ENCODE measurements at regions not wholly inside any gene's neighbourhood (a gene's known extent, or its start where the extent isn't known, plus 50 kb on each side); places are given as distances from the start of the nearest gene placed in this dataset.
"Not testable (repeated sequence)": the region's sequence is repeated elsewhere in the genome, so short reads cannot be mapped to it uniquely, and the experiment has no call there.

GRCh38 chr5:17083276-17083675 is 134.2 kb upstream of the BASP1 start:
- DNase-seq (ENCODE audit: low read depth), result not testable (repeated sequence)

GRCh38 chr5:17087035-17087434 is 130.4 kb upstream of the BASP1 start:
- DNase-seq (ENCODE audit: low read depth), result peak; percentile 8

- no peak for DNase-seq (ENCODE audit: low read depth)
Measured at GRCh38 chr5:17088051-17088450, 129.4 kb upstream of the BASP1 start.

DNA sequence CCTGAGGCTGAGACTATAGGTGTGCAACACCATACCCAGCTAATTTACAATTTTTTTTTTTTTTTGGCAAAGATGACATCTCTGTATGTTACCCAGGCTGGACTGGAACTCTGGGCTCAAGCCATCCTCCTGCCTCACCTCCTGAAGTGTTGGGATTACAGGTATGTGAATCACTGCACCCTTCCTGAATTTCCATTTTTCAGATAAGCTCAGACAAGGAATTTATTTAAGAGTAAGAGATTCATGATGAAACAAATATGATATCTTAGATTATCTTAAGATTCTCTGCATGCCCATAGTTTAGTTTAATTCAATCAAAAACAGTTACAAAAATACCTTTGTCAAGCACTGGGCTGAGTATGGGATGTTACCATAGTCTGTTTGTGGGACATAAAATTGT is 128.4 kb upstream of the BASP1 start:
- DNase-seq (ENCODE audit: low read depth), result no peak

- DNase-seq (ENCODE audit: low read depth), result no peak
Measured at GRCh38 chr5:17089690-17090089, 127.7 kb upstream of the BASP1 start.

- no peak for DNase-seq (ENCODE audit: low read depth)
Measured at GRCh38 chr5:17090839-17091238, 126.6 kb upstream of the BASP1 start.

DNA sequence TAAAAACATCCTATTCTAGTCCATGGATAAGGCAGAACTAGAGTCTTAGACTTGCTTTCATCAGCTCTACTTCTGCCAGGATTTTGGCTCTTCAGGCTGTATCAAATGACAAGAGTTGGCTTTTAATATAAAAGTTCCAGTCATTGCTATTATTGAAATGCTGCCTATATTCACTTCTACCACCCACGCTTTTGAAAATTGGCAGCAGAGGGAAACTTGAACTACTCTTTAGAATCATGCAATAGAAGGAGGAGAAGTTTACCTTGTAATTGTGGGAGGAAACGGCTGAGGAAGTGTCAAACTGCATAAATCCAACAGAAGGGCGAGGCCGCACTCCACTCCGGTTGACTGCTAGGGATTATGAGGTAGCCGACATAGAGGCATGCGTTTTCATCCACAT is 122.6 kb upstream of the BASP1 start:
- no peak for DNase-seq (ENCODE audit: low read depth)

DNA sequence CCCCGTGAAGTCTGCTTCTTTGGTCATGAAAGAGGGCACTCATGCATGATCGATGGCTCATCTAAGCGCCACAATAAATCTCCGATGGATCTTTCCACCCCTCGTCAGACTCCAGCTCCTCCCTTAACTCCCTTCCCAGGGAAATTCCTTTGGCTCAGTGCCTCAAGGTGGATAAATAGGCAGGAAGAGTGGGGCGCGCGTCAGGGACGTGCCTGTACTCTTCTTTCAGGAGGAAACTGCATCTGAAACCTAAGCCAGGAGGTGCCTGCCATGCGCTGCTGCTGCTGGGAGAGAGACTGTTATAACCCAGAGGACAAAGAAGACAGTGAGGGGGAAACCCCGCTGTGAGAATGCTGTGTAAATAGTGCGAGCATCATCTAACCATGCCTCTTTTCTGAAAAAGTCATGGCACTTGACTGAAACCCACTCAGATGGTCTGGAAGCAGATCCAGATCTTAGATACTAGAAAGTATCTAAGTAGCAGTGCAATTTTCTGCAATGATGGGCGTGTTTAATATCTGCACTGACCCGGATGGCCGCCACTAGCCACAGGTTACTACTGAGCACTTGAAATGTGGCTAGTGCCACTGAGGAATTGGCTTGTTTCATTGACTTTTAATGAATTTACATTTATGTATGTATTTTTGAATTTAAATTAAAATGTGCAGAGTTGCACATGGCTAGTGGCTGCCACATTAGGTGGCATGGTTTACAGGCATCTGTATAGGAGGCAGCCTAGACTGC is 120.3 kb upstream of the BASP1 start:
- no peak for DNase-seq (ENCODE audit: low read depth)

- no peak for DNase-seq (ENCODE audit: low read depth)
Measured at GRCh38 chr5:17099946-17100345, 117.5 kb upstream of the BASP1 start.

- no peak for DNase-seq (ENCODE audit: low read depth)
Measured at GRCh38 chr5:17103461-17103860, 114.0 kb upstream of the BASP1 start.

- peak; percentile 43 for DNase-seq (ENCODE audit: low read depth)
Measured at GRCh38 chr5:17105744-17106418, 111.5 kb upstream of the BASP1 start.

DNA sequence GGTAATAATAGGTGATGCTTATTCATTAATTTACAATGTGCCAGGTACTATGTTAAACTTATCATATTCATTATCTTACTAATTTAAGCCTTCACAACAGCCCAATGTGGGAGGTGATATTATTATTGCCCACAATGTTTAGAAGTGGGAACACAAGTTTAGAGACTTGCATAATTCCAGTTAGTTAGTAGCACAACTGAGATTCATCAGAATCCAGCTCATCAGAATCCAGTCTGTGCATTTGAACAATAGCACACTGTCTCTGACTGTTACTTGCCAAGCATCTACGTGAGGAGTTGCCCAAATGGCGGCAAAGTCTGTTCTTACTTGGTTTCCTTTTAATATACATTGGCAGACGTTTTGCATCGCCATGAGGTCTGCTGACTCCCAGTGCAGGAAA is 110.9 kb upstream of the BASP1 start:
- no peak for DNase-seq (ENCODE audit: low read depth)

GRCh38 chr5:17112091-17112716 is 105.2 kb upstream of the BASP1 start:
- DNase-seq (ENCODE audit: low read depth), result not testable (repeated sequence)

DNA sequence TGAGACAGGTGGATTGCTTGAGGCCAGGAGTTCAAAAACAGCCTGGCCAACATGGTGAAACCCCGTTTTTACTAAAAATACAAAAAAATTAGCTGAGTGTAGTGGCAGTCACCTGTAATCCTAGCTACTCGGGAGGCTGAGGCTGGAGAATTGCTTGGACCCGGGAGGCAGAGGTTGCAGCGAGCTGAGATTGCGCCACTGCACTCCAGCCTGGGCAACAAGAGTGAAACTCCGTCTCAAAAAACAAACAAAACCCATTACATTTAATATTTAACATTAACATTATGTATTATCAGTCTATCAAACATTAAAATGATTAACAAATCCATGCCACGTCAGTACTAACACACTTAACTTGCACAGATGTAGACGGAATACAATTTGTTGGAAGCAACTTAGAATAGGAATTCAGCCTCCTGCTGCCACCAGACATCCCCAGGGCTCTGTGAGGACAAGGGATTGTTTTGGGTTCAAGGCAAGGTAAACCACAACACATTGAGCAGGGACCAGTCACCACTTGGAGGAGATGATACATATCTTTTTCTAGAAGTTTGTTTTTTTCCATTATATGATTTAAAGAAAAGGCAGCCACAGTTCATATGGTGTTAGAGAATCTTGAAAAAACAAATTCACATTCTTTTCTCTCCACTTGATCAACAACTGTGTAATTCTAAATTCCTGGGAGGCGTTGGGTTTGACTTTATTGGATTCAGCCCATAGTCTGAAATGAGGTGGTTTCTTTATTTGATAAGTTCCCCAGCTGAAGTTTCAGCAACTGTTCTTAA is 104.1 kb upstream of the BASP1 start:
- peak; percentile 57 for DNase-seq (ENCODE audit: low read depth)

- DNase-seq (ENCODE audit: low read depth), result no peak
Measured at GRCh38 chr5:17114233-17114632, 103.2 kb upstream of the BASP1 start.

DNA sequence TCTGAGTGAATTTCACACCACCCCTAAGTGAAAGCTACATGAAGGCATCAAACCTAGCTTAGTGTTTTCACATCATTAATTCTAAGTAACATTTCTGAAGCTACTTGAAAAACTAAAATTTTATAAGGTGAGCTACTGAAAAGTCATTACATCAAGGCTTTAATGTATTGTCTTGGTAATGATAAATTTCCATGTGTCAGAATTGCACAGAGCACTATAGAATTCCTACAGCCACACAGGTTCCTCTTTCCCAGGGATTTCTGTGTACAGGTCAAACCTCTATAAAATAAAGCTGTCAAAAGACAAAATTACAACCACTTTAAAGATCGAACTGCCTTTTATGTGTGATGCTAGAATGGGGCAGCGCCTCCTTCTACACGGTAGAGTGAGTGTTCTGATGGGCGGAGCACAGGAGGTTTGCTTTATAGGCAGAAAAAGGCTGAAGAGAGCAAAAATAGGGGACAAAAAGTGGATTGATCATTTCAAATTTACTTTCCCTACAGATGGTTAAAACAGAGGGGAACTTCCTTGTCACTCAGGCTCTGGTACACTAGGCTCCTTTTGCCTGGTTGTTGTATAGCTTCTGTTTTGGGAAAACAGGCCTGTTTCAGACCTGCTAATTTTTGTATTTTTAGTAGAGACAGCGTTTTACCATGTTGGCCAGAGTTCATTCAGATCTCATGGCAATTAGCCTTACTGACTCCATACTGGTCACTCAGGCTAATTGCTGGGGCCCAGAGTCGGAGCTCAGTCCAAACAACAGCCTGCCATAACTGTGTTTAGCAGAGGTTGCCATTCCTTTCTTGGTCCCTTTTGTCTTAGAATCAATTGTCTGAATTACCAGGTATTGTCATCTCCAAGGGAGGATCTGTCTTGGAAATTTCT is 102.5 kb upstream of the BASP1 start:
- no peak for DNase-seq (ENCODE audit: low read depth)

GRCh38 chr5:17115855-17116254 is 101.6 kb upstream of the BASP1 start:
- no peak for DNase-seq (ENCODE audit: low read depth)

- DNase-seq (ENCODE audit: low read depth), result peak; percentile 91
Measured at GRCh38 chr5:17118631-17119030, 98.8 kb upstream of the BASP1 start.

- no peak for DNase-seq (ENCODE audit: low read depth)
Measured at GRCh38 chr5:17120209-17120608, 97.2 kb upstream of the BASP1 start.

DNA sequence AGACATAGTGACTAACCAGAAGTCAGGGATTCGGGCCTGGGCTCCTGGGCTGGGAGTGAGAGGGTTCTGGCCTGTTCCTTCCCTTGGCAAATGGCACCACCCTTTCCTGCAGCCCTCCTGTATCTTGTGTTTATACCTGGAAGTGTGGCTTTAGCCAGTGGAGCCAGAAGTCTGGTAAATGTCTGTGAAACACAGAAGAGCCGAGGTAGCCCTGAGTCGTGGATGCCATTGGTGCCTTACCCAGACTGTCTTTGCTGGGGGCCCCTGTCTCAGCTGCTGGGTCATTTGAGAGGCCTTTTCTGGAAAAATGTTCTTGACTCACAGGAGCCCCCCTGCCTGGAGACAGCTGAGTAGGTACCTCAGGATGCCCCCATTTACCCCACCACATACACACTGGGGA is 95.7 kb upstream of the BASP1 start:
- no peak for DNase-seq (ENCODE audit: low read depth)

GRCh38 chr5:17123010-17123409 is 94.4 kb upstream of the BASP1 start:
- DNase-seq (ENCODE audit: low read depth), result no peak

Measured in LHCN-M2 (cell line).